Activated T-helper 1 cell treated with anti-CD3 and anti-CD28 coated beads, Interleukin-2, amount 50 U/mL, for 16 hours (primary cell): ENCODE measurements at regions not wholly inside any gene's neighbourhood (a gene's known extent, or its start where the extent isn't known, plus 50 kb on each side); places are given as distances from the start of the nearest gene placed in this dataset.
"Not testable (repeated sequence)": the region's sequence is repeated elsewhere in the genome, so short reads cannot be mapped to it uniquely, and the experiment has no call there.

Experiments used
- DNase-seq, 2 donors: peaks; one replicate each; pipeline ENCODE4 v3.0.0-alpha.2; 2020; ENCODE audit warnings: low read depth in 1 of 2, low spot score in 1 of 2

- DNase-seq: no peak
These were observed 266.4 kb downstream of the CXCL12 start for GRCh38 chr10:44118500-44118899.

GRCh38 chr10:44116474-44116873 is 268.4 kb downstream of the CXCL12 start:
- DNase-seq: no peak

- no peak for DNase-seq
These were observed 269.4 kb downstream of the CXCL12 start for GRCh38 chr10:44115516-44115915.

GRCh38 chr10:44114441-44114840 is 270.5 kb downstream of the CXCL12 start:
- DNase-seq: no peak

GRCh38 chr10:44112280-44112679 is 272.6 kb downstream of the CXCL12 start:
- not testable (repeated sequence) for DNase-seq

GRCh38 chr10:44105696-44106095 is 279.2 kb downstream of the CXCL12 start:
- no peak for DNase-seq

GRCh38 chr10:44102726-44103255 is 282.1 kb downstream of the CXCL12 start:
- DNase-seq: no peak

- DNase-seq: no peak
These were observed 283.8 kb downstream of the CXCL12 start for GRCh38 chr10:44101082-44101481.

GRCh38 chr10:44099511-44099910 is 285.4 kb downstream of the CXCL12 start:
- DNase-seq: no peak

- DNase-seq: not testable (repeated sequence)
These were observed 288.7 kb downstream of the CXCL12 start for GRCh38 chr10:44096217-44096616.

- no peak for DNase-seq
These were observed 295.2 kb downstream of the CXCL12 start for GRCh38 chr10:44089671-44090070.

GRCh38 chr10:44087403-44087802 is 297.5 kb downstream of the CXCL12 start:
- no peak for DNase-seq

- no peak for DNase-seq
These were observed 301.0 kb downstream of the CXCL12 start for GRCh38 chr10:44083719-44084400.

GRCh38 chr10:44071479-44071878 is 313.4 kb downstream of the CXCL12 start:
- DNase-seq: no peak

- DNase-seq: no peak
These were observed 314.6 kb downstream of the CXCL12 start for GRCh38 chr10:44070282-44070681.

- no peak for DNase-seq
These were observed 315.3 kb downstream of the CXCL12 start for GRCh38 chr10:44069573-44069972.

GRCh38 chr10:44068716-44069482 is 316.0 kb downstream of the CXCL12 start:
- DNase-seq: no peak

- DNase-seq: no peak
These were observed 317.5 kb downstream of the CXCL12 start for GRCh38 chr10:44067432-44067831.

- DNase-seq: no peak
These were observed 318.2 kb downstream of the CXCL12 start for GRCh38 chr10:44066527-44067255.

GRCh38 chr10:44065788-44066526 is 318.9 kb downstream of the CXCL12 start:
- DNase-seq: no peak
